Stimulated activated CD4-positive, alpha-beta T cell treated with anti-CD3 and anti-CD28 coated beads, Interleukin-4, amount 100 ng/mL, for 1 hour (primary cell): ENCODE measurements at regions not wholly inside any gene's neighbourhood (a gene's known extent, or its start where the extent isn't known, plus 50 kb on each side); places are given as distances from the start of the nearest gene placed in this dataset.

Experiments used
- DNase-seq: peaks from one replicate; pipeline ENCODE4 v3.0.0-alpha.2; 2020

DNA sequence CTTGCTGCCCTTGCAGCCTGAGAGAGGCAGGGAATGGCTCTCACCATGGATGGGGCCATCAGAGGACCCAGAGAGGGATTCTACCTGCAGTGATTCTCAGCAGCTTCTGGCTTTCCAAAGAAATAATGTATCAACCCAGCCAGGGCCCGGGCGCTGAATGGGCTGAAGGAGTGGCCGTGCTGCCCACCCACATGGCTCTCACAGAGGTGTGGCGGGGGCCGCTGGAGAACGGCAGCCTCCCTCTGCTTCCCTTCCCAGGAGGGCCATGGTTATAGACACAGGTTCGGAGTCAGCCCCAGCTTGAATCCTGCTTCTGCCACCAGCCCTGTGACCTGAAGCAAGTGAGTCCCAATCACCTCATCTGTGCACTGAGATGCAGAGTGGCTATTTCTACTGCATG, 82.7 kb downstream of the THAP12 start:
- DNase-seq, result no peak

DNA sequence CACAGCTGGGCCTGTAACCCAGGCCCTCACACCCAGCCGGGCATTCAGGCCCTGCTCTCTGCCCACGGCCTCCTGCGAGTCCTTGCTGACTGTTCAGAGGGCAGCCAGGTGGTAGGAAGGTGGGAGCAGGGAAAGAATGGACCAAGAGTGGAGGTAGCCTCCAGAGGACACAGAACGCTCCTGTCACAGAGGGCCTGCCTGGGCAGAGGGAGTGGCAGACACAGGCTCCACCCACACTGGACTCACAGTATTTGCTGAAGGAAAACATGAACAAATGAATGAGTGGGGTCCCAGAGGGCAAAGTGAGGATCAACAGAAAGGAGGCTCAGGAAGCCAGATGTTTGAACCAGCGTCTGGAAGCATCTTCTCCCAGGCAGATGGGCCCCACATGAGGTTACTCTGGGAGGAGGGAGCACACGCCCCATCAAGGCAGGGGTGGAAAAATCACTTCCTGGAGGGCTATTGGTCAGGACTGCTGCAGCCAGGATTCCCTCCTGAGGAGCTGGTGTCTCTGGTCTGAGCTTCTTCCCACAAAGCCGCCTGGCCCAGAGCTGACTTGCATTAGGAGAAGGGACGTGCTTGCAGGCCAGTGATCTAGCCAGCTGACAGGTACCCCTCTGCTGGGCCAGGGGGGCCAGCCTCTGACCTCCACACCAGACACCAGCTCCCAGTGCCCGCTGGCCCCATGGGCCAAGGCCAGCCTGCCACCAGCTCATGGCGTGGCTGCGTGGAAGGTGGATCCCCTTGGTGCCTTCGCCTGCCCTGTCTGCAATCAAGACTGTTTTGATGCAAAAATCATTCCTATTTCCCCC, 84.0 kb downstream of the THAP12 start:
- no peak for DNase-seq

GRCh38 chr11:76293189-76293631, 86.9 kb upstream of the WNT11 start:
- DNase-seq, result no peak

DNA sequence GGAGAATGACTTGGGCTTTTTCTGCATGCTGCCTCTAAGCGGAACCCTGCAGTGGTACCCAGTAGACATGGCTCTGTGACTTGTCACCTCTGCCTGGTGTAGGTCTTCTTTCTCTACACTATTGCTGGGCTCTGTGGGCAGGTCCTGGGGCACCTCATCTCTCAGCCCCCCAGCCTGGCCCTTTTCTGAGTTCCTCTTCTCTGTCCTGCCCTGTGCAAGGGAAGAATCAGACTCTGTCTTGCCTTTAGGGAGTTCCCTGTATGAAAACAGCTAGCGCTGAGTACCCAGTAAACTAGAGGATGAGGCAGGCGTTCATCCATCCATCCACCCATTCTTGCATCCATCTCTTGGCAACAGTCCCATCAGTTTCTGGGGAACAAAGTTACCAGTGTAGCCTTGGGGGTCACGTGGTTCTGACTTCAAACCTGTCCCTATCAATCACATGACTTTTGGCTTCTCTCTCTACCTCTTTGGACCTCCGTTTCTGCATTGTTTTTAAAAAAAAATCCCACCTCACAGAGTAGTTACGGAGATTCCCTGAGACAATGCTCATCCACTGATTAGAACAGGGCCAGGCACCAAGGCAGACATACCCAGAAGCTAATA, 86.4 kb upstream of the WNT11 start:
- DNase-seq, result no peak

DNA sequence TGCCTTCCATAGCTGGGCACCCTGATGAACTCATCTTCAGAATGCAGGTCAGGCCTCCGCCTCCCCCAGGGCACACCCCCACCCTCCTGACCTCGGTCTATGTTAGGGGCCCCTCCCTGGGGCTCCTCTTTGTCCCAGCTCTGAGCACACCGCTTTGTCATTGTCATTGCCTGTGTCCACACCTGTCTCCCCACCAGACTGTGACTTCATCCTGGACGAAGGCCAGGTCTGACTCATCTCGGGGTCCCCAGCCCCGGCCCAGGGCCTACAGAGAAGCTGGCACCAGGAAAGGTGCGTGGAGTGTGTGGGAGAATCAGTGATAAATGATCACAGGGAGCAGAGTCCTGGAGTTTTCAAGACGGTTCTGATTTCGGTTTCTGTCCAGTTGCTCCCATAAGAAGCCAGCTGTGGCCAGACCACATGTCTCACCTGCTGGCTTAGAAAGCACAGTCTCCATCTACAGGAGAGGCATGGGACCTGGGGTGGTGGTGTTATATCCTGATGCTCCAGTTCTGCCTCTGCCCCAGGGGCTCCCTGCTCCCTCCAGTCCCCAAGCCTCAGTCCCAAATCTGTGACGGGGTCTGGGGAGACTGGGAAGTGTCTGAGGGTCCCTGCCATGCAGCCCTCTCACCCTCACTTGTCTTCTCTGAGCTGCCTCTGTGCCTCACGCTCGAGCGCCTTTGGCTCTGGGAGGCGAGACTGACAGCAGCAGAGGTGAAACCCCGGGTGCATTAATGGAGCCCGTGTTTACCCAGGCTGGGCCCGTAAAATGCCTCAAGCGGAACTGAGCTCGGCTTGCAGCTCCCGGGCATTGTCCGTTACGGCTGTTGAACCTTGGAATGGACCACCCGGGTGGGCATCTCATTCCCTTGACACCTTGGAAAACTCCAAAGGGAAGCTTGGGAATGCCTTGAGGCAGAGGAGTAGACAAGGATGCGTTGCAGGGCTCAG, 85.5 kb upstream of the WNT11 start:
- no peak for DNase-seq

DNA sequence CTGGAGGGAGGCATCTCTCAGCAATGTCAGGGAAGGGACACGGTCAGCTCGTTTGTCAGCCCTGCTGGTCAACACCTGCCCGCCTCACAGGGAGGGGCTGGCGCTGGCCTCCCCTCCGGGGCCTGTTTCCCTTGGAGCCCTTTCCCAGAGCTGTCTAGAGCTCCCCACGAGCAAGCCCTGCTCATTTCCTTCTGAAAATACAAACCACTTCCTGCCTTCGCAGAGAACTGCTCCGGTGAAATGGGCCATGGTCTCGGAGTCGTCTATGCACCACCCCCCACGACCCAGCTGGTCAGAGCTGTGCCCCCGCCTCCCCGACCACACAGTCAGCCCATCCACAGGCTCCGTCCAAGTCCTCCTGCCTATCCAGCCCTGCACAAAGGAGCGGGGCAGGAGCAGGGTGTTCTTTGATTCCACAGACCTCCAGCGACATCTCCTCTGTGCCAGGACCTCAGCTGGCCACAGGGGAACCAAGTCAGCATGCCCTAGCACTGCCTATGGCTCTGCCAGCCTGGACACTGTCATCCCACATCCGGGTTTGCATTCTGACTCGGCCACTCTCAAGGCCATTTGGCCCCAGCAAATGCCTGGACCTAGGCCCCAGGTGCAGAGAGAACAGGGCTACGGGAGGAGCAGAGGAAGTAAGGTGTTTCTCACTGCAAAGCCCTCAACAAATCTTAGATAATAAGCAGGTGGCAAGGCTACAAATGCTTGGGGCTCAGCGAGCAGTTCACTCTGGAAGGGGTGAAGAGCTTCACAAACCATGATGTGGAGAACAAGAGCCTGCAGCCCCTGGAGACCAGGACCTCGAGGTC, 82.1 kb upstream of the WNT11 start:
- peak; percentile 9 for DNase-seq

GRCh38 chr11:76287227-76287626, 80.9 kb upstream of the WNT11 start:
- no peak for DNase-seq

- no peak for DNase-seq
Measured at GRCh38 chr11:76285397-76286104, 79.2 kb upstream of the WNT11 start.

DNA sequence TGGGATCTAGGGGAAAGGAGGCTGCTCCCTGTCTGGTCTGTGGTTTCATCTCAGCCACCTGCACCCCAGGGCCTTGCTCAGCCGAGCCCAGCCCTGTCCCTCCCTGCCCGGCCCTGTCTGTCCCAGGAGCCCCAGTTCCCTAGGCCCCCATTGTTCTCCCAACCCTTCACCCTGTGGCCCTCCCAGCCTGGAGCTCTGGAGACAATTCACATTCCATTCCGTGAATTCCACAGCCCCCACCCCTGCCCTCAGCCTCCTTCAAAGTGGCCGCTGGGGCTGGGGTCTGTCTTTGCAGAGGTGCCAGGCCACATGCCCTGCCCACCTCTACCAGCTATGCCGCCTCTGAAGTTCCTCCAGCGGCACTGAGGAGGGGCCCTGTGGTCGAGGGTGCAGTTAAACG, 77.9 kb upstream of the WNT11 start:
- no peak for DNase-seq

DNA sequence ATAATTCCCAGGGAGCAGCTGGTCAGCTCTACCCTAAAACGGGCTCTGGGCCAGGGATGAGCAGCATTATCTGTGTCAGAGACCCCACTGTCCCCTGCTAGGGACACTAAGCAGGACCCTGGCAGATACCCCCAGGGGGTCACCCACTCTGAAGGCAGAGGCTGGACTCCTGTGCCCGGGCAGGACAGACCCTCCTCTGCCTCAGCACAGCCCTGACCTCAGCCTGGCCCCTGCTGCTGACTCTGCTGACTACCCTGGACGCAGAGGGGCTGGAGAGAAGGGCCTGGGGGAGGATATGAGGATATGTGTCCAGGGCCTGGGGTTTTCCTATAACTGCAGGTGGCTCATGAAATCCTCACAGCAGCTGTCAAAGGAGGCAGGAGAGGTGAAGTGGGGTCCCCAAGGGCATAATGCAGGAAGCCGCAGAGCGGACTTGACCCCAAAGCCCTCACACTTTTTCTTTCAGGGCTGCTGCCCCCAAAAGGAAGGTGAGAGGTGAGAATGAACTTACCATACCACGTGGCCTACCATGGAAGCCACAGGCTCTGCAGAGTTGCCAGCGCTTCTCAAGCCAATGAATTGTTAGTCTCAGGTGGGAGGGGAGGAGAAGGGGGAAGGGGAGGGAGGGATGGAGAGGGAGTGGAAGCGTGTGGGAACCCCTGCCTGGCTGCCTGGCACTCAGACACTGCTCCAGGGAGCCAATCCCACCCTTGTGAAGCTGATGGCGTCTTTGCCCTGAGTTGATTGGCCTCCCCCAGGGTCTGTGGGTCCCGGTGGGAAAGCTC, 76.7 kb upstream of the WNT11 start:
- DNase-seq, result no peak

DNA sequence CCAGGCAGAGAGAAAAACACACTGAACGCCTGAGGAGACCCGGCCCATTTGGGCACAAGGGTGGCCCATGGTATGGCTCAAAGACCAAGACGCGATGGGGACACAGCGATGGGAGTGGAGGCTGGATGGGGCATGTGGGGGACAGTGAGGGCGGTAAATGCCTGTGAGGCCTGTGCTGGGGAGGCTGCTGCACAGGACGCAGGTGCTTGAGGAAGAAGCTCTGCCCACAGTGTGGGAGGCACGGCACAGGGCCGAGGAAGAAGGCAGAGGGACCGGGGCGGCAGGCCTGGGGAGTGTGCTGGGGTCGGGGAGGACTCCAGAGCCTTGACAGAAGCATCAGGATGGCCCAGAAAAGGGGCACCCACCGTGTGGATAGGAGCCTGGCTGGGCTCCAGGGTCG, 75.9 kb upstream of the WNT11 start:
- no peak for DNase-seq

GRCh38 chr11:76281558-76281906, 75.2 kb upstream of the WNT11 start:
- DNase-seq, result no peak

GRCh38 chr11:76280882-76281557, 74.7 kb upstream of the WNT11 start:
- DNase-seq, result no peak

DNA sequence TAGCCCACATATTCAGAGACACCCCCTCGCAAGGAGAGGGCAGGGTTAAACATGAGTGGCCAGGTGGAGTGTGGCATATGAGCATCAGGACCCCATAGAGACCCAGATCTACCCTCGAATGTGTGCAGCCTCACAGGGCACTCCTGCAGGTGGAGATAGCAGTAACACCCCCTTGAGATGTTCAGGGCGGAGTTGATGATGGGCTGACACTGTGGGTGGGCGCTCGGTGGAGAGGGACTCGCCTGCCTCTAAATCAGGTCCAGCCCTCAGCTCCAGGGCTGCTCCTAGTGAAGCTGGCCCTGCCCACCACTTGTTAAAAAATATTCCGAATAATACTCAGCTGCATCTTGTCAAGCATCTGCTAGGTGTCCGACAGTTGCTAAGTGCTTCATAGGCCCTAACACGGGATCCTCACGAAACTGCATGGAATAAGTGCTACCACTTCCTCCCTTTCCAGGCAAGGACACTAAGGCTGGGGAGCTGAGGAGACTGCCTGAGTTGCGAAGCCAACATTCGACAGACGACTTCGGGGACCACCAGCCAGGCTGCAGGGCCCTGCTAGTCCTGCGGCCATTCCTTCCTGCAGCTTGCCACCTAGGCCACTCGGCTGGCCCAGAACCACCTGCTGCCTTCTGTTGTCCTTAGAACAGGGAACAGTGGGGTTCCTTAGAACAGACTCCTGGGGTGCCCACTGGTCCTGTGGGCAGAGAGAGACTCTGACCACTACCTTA, 74.0 kb upstream of the WNT11 start:
- DNase-seq, result no peak

- DNase-seq, result no peak
Measured at GRCh38 chr11:76279646-76280045, 73.3 kb upstream of the WNT11 start.

GRCh38 chr11:76279038-76279437, 72.7 kb upstream of the WNT11 start:
- DNase-seq, result no peak

DNA sequence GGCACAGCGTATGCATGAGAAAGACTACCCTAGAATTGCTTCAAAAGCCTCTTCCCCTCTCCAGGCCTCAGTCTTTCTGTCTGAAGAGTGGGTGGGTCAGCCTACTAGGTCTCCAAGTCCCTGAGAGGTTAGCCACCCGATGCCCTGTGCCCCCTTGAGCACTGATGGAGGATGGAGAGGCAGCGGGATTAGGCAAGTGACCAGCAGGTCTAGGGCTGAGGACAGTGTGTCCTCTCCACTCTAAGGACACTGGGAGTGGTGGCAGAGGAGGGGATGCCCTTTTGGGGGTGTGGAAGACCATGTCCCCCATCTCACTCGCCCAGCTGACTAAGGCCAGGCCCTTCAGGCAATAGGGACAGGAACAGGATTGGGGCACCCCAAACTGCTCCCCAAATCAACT, 72.2 kb upstream of the WNT11 start:
- no peak for DNase-seq

- no peak for DNase-seq
Measured at GRCh38 chr11:76277298-76278175, 71.2 kb upstream of the WNT11 start.

- no peak for DNase-seq
Measured at GRCh38 chr11:76276781-76277155, 70.5 kb upstream of the WNT11 start.
